ENCODE measurements at regions not wholly inside any gene's neighbourhood (a gene's known extent, or its start where the extent isn't known, plus 50 kb on each side); places are given as distances from the start of the nearest gene placed in this dataset.

DNA sequence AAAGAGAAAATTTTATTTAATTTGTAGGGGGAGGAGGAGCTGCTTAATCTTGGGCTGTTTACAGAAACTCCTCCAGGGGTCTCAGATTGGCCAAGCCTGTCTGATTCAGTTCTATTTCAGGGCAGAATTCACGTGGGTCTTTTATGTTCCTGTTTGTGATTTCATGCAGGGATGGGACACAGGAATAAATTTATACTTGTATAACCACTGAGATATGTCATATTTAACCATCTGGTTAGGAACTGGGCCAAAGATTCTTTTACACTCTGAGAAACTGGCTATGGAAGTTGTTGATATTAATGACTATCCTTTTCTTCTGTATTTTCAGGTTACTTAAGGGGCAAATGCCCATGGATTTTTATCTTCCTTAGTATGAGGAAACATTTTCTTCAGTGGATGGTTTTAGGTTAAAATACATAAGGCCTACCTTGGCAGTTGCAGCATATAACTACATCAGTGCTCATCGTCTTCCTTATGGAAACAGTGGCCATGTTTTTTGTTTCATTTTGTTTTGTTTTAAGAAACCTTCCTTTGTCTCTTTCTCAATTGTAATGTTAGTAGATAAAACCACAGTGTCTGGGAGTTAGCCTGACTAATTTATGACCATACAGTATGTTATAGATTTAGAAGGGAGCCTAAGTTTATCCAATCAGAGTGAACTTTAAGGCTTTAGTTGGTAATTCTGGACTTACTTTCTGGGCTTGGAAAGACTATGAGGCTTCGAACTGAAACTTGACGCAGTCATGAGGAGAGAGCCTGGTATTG, 132.4 kb upstream of the ANO3 start:
- intact Hi-C loops (cut with DNase I) = no loop called here
- no peak overlapping the region for H3K27ac ChIP-seq
- no peaks in the 10 kb centered on the region for H3K4me1 ChIP-seq
- TF ChIP-seq POLR2A (IDR thresholded peaks at IDR 0.05) (no peak), POLR2AphosphoS5 (IDR thresholded peaks at IDR 0.05; ENCODE audit: insufficient read depth in 1 of 2, low read depth in 1 of 2) (no peak)
- TF ChIP-seq, protein P1, sequence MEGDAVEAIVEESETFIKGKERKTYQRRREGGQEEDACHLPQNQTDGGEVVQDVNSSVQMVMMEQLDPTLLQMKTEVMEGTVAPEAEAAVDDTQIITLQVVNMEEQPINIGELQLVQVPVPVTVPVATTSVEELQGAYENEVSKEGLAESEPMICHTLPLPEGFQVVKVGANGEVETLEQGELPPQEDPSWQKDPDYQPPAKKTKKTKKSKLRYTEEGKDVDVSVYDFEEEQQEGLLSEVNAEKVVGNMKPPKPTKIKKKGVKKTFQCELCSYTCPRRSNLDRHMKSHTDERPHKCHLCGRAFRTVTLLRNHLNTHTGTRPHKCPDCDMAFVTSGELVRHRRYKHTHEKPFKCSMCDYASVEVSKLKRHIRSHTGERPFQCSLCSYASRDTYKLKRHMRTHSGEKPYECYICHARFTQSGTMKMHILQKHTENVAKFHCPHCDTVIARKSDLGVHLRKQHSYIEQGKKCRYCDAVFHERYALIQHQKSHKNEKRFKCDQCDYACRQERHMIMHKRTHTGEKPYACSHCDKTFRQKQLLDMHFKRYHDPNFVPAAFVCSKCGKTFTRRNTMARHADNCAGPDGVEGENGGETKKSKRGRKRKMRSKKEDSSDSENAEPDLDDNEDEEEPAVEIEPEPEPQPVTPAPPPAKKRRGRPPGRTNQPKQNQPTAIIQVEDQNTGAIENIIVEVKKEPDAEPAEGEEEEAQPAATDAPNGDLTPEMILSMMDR (IDR thresholded peaks at IDR 0.05) = no peak
- H3K27me3 ChIP-seq = no peaks in the 10 kb centered on the region
- H3K36me3 ChIP-seq = no peaks in the 10 kb centered on the region
- H3K9me3 ChIP-seq = no peaks in the 10 kb centered on the region
- no peak overlapping the region for H3K4me3 ChIP-seq
- no peak for DNase-seq (ENCODE audit: extremely low spot score in 2 of 2)

DNA sequence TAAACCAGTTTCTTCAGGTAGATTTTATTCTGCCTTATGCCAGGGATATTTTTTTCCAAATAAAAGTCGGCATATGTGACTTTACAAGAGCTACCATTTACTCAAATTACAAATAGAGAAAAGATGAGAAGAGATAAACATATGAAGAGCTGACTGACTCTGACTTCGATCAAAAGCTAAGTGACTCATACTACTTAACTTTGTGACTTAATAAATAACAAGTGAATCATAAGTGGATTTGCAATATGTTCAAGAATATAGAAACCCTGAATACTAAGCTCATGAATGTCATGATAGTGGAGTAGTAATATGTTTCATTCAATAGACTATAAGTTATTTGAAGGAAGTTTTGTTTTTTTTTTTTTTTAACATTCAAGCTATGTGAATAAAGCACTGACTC, 130.5 kb upstream of the ANO3 start:
- no peaks in the 10 kb centered on the region for H3K36me3 ChIP-seq
- intact Hi-C loops (cut with DNase I) = no loop called here
- H3K27me3 ChIP-seq = no peaks in the 10 kb centered on the region
- TF ChIP-seq POLR2A (IDR thresholded peaks at IDR 0.05) (no peak), POLR2AphosphoS5 (IDR thresholded peaks at IDR 0.05; ENCODE audit: insufficient read depth in 1 of 2, low read depth in 1 of 2) (no peak)
- TF ChIP-seq, protein P1 (IDR thresholded peaks at IDR 0.05) = no peak
- no peak overlapping the region for H3K4me3 ChIP-seq
- H3K27ac ChIP-seq = no peak overlapping the region
- no peaks in the 10 kb centered on the region for H3K9me3 ChIP-seq
- DNase-seq (ENCODE audit: extremely low spot score in 2 of 2) = no peak
- H3K4me1 ChIP-seq = no peaks in the 10 kb centered on the region

DNA sequence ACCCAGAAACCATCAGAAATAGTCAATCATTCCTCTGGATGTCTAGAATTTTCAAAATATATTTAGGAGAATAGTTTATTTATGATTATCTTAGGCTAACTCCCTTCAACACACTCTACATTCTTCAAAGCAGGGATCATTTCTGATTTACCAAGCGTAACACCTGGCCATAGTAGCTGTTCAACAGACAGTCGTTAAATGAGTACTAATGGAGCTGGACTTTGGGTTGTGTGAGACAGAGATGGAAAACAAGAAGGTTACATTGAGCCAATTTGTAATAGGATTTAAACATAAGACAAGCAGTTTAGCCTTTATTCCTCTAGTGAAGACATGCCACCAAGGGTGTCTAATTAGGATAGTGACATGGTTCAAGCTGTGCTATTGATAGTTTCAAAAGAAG, 129.2 kb upstream of the ANO3 start:
- intact Hi-C loops (cut with DNase I) = no loop called here
- H3K27me3 ChIP-seq = no peaks in the 10 kb centered on the region
- no peaks in the 10 kb centered on the region for H3K36me3 ChIP-seq
- TF ChIP-seq POLR2A (IDR thresholded peaks at IDR 0.05) = no peak
- TF ChIP-seq, protein P1 (IDR thresholded peaks at IDR 0.05) = no peak
- TF ChIP-seq POLR2AphosphoS5 (IDR thresholded peaks at IDR 0.05; ENCODE audit: insufficient read depth in 1 of 2, low read depth in 1 of 2) = no peak
- no peaks in the 10 kb centered on the region for H3K4me1 ChIP-seq
- H3K4me3 ChIP-seq = no peak overlapping the region
- no peaks in the 10 kb centered on the region for H3K9me3 ChIP-seq
- no peak overlapping the region for H3K27ac ChIP-seq
- no peak for DNase-seq (ENCODE audit: extremely low spot score in 2 of 2)

DNA sequence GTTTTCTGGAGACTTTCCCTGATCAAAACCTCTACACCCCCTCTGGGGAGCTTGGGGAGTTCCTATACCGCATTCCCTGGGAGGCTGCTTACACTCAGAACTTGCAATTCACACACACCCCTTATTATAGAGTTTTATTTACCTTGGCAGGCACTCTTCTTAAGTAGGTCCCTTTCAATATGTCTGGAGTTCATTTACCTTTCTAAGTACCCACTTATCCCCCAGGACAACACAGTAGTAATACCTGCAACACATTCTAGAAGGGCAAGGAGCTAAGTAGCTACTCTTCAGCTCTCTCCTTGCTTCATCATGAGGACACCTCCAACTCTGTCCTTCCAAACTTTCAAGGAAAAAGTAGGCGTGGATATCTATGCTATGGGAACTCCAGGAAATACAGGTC, 127.8 kb upstream of the ANO3 start:
- H3K27me3 ChIP-seq = no peaks in the 10 kb centered on the region
- H3K4me3 ChIP-seq = no peak overlapping the region
- TF ChIP-seq, protein P1 (IDR thresholded peaks at IDR 0.05) = no peak
- no peak for TF ChIP-seq POLR2A (IDR thresholded peaks at IDR 0.05)
- no peak overlapping the region for H3K27ac ChIP-seq
- no peaks in the 10 kb centered on the region for H3K36me3 ChIP-seq
- H3K4me1 ChIP-seq = no peaks in the 10 kb centered on the region
- no peak for DNase-seq (ENCODE audit: extremely low spot score in 2 of 2)
- no peaks in the 10 kb centered on the region for H3K9me3 ChIP-seq
- intact Hi-C loops (cut with DNase I) = no loop called here

DNA sequence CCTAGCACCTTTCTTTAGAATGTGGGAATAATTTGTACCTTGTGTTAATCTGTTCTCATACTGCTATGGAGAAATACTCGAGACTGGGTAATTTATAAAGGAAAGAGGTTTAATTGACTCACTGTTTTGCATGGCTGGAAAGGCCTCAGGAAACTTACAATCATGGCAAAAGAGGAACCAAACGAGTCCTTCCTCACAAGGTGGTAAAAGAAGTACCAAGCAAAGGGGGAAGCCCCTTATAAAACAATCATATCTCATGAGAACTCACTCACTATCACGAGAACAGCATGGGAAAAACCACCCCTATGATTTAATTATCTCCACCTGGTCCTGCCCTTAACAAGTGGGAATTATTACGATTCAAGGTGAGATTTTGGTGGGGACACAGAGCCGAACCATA, 127.1 kb upstream of the ANO3 start:
- intact Hi-C loops (cut with DNase I) = no loop called here

More for the DNA sequence above, 127.1 kb upstream of the ANO3 start:
- no peak for DNase-seq (ENCODE audit: extremely low spot score in 2 of 2)
- Histone ChIP-seq H3K9me3 (no peaks in the 10 kb centered on the region), H3K27me3 (no peaks in the 10 kb centered on the region), H3K4me3 (no peak overlapping the region), H3K4me1 (no peaks in the 10 kb centered on the region), H3K36me3 (no peaks in the 10 kb centered on the region), H3K27ac (no peak overlapping the region)
- no peak for TF ChIP-seq POLR2A (IDR thresholded peaks at IDR 0.05)
- no peak for TF ChIP-seq POLR2AphosphoS5 (IDR thresholded peaks at IDR 0.05; ENCODE audit: insufficient read depth in 1 of 2, low read depth in 1 of 2)
- TF ChIP-seq, protein P1 (IDR thresholded peaks at IDR 0.05) = no peak

Measured in vagina (tissue), 2 donors.